ENCODE measurements at regions not wholly inside any gene's neighbourhood (a gene's known extent, or its start where the extent isn't known, plus 50 kb on each side); places are given as distances from the start of the nearest gene placed in this dataset.
"Not testable (repeated sequence)": the region's sequence is repeated elsewhere in the genome, so short reads cannot be mapped to it uniquely, and the experiment has no call there.

- no peak for DNase-seq (ENCODE audit: low read depth in 1 of 2, low spot score in 1 of 2)
These were observed 326.9 kb upstream of the HNRNPA3 start for GRCh38 chr2:176885661-176886060.

DNA sequence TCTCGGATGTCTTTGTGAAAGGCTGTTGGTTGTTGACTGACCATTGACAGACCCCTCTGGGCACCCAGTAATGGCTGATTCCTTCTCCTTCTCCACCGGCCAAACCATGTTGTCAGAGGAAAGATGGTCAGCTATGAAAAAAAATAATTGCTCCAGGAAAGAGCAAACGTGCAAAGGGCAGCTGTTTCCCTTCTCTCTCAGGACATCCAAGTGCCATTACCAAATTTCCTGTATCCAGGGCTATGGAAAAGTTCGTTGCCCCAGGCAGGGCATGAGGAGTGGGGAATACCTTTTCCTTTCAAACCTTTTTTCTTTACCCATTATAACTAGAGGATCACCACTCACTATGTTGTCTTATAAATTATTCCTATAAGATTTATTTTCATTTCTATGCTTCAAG is 321.5 kb upstream of the HNRNPA3 start:
- no peak for DNase-seq (ENCODE audit: low read depth in 1 of 2, low spot score in 1 of 2)

- no peak for DNase-seq (ENCODE audit: low read depth in 1 of 2, low spot score in 1 of 2)
These were observed 320.7 kb upstream of the HNRNPA3 start for GRCh38 chr2:176891857-176892256.

DNA sequence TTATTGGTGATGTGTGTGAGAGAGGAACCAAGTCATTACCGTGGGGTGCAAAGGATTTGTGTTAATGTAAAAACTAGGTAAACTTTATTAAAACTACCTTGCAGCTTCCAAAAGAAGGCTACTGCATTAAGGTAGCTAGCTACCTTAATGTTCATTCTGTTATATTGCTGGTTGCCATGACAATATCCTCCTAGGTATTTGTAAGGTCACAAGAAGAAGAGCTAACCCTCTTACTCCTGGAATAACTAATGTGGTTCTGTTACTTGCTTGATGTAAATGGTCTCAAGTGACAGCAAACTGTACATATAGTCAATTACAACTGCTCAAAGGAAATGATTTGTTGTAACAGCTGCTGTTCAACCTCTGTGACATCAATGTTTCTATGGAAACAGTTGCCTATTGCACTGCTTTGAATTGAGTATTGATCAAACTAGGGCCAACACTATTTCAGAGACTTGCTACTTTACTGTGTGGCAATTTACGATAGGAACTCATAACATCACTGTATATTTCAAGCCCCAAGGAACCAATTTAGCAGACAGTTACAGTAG is 319.8 kb upstream of the HNRNPA3 start:
- DNase-seq (ENCODE audit: low read depth in 1 of 2, low spot score in 1 of 2), result no peak

- DNase-seq (ENCODE audit: low read depth in 1 of 2, low spot score in 1 of 2), result no peak
These were observed 317.4 kb upstream of the HNRNPA3 start for GRCh38 chr2:176895158-176895557.

- no peak for DNase-seq (ENCODE audit: low read depth in 1 of 2, low spot score in 1 of 2)
These were observed 310.1 kb upstream of the HNRNPA3 start for GRCh38 chr2:176902454-176902853.

DNA sequence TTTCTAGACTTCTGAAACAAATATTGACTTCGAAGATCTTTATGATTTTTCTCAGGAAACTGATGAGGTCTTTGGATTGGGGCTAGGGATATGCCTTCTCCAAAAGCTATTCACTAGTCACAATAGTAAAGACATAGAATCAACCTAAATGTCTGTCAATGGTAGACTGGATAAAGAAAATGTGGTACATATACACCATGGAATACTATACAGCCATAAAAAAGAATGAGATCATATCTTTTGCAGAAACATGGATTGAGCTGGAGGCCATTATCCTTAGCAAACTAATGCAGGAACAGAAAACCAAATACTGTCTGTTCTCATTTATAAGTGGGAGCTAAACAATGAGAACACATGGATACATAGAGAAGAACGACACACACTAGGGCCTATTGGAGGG is 308.5 kb upstream of the HNRNPA3 start:
- DNase-seq (ENCODE audit: low read depth in 1 of 2, low spot score in 1 of 2), result not testable (repeated sequence)

DNA sequence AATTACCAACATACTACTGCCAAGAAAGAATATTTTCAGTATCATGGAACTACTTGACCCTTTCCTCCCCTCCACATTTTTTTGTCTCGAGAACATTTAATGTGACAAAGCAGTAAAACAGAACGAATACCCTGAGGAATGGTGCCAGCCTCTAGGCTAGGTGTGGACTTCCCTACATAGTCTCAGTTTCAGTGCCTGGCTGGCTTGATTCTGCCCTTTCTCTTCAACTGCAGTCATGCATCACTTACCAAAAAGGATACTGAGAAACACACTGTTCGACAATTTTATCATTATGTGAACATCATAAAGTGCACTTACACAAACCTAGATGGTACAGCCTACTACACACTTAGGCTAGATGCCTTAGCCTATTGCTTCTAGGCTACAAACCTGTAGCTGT is 305.3 kb upstream of the HNRNPA3 start:
- no peak for DNase-seq (ENCODE audit: low read depth in 1 of 2, low spot score in 1 of 2)

- no peak for DNase-seq (ENCODE audit: low read depth in 1 of 2, low spot score in 1 of 2)
These were observed 301.8 kb upstream of the HNRNPA3 start for GRCh38 chr2:176910828-176911227.

DNA sequence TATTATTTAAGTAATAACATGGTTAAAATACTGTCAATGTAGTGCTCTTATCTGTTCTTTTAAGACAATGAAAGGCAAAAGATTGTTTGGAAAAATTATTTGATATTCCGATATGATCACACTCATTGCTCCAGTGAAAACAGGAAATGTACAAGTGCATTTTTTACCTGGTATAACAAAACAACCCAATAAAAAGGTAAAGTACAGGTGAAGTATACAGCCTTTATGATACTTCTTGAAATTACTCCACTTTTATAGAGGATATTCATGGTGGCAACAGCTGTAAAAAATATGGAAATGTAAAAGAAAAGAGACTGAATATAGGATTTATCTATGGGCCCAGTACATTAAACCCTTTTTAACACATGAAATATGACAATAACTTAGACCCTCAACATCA is 298.6 kb upstream of the HNRNPA3 start:
- DNase-seq (ENCODE audit: low read depth in 1 of 2, low spot score in 1 of 2), result no peak

DNA sequence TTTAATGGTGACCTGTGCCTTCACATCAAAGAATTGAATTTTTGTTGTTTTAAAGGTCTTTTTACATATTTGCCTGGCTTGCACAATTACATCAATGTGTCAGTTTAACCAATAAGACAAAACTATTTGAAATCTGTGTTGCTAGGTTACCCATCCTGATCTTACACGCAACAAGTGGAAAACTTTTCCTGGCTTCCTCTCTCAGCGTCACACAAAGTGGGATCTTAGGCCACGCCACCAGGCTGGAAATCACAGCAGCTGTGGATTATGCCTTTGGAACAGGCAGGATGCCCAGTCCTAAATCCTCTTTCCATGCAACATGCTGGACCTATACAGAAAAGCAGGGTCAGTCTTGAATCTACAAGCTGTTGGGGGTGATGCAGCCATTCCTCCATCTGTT is 298.2 kb upstream of the HNRNPA3 start:
- DNase-seq (ENCODE audit: low read depth in 1 of 2, low spot score in 1 of 2), result no peak

DNA sequence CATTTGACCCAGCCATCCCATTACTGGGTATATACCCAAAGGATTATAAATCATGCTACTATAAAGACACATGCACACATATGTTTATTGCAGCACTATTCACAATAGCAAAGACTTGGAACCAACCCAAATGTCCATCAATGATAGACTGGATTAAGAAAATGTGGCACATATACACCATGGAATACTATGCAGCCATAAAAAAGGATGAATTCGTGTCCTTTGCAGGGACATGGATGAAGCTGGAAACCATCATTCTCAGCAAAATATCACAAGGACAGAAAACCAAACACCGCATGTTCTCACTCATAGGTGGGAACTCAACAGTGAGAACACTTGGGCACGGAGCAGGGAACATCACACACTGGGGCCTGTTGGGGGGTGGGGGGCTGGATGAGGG is 290.0 kb upstream of the HNRNPA3 start:
- DNase-seq (ENCODE audit: low read depth in 1 of 2, low spot score in 1 of 2), result not testable (repeated sequence)

DNA sequence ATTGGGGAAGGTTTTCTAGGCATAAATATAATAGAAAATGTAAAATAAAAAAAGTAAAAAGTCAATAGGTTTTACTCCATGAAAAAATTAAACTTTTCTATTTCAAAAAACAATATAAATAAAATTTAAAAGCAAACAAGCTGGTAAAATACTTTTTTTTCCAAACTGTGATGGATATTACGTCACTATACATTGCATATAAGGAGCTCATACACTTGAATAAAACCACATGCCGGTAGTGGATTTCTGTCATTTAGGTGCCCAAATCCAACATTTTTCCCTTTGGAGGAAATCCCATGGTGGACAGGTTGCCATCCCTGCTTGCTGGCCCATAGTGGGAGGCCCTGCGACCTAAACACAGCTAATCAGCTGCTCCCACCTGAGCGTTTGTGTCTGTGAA is 289.4 kb upstream of the HNRNPA3 start:
- DNase-seq (ENCODE audit: low read depth in 1 of 2, low spot score in 1 of 2), result no peak

DNA sequence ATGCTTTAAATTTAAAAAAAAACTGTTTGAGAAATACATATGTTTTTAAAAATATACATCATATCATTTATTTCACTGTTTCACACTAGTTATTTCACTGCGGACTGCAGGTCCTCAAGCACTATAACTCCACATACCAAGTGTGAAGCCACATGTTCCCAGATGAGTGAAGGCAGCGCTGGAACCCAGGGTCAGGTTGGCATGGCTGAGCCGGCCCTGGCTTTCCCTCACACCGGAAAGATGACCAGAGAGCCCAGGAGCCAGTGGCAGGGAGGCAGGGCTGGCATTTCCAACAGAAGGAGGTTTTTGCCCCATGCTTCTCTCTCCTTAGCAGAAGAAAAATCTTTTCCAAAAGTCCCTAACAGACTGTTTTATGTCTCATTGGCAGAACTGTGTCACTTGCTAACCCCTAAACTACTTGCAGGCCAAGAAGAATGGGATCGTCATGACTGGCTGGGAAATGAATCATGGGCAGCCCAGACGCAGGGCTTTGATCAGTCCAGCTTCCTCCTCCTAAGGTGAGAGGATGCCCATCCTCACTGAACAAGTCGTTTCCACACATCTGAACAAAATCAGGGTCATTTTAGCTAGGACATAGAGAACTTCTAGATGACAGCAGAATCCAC is 287.6 kb upstream of the HNRNPA3 start:
- no peak for DNase-seq (ENCODE audit: low read depth in 1 of 2, low spot score in 1 of 2)

GRCh38 chr2:176926453-176926852 is 286.1 kb upstream of the HNRNPA3 start:
- no peak for DNase-seq (ENCODE audit: low read depth in 1 of 2, low spot score in 1 of 2)

- not testable (repeated sequence) for DNase-seq (ENCODE audit: low read depth in 1 of 2, low spot score in 1 of 2)
These were observed 283.2 kb upstream of the HNRNPA3 start for GRCh38 chr2:176929387-176929786.

DNA sequence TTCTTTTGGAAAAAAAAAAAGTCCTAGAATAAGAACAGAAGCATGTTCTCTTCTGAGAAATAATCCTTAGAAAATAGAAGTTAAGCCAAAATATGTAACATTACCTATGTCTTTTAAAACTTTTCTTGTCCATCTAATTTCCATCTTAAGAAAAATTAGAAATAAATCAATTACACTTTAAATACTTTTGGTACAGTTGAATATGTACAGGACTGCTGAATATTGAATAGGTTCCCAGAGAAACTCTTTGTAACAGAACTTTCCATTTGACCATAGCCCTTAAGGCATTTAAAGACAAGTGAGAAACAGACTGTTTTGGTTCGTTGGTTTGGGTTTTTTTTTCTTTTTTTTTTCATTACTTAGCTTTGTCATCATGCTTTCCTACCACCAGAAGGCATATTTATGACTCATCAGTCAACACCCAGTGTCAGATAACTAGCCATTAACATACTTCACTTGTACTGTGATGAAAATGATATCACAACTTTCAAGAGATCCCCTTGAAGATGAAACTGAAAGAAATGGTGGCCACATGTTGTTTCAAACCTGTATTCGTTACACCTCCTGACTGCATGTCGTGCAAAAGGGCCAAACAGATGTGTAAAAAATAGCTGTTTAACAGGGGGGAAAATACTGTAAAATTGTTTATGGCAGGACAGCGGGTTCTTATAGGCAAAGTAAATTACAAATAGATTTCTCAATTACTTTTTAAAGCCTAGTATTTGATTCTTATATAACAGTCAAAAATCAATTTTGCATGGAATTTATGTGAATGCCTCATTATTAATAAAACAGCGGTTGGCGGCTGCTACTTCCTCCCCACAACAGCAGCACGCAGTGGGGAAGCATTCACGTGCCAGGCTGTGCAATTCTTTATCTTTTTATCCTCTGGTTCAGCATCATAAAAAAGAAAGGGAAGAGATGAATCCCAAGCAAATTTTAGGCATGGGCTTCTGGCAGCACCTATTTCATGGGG is 280.7 kb upstream of the HNRNPA3 start:
- DNase-seq (ENCODE audit: low read depth in 1 of 2, low spot score in 1 of 2), result no peak

- DNase-seq (ENCODE audit: low read depth in 1 of 2, low spot score in 1 of 2), result no peak
These were observed 278.5 kb upstream of the HNRNPA3 start for GRCh38 chr2:176934131-176934530.

GRCh38 chr2:176934869-176935415 is 277.7 kb upstream of the HNRNPA3 start:
- DNase-seq (ENCODE audit: low read depth in 1 of 2, low spot score in 1 of 2), result no peak

GRCh38 chr2:176935543-176936102 is 277.0 kb upstream of the HNRNPA3 start:
- DNase-seq (ENCODE audit: low read depth in 1 of 2, low spot score in 1 of 2), result no peak

GRCh38 chr2:176936410-176936809 is 276.2 kb upstream of the HNRNPA3 start:
- DNase-seq (ENCODE audit: low read depth in 1 of 2, low spot score in 1 of 2), result no peak

DNA sequence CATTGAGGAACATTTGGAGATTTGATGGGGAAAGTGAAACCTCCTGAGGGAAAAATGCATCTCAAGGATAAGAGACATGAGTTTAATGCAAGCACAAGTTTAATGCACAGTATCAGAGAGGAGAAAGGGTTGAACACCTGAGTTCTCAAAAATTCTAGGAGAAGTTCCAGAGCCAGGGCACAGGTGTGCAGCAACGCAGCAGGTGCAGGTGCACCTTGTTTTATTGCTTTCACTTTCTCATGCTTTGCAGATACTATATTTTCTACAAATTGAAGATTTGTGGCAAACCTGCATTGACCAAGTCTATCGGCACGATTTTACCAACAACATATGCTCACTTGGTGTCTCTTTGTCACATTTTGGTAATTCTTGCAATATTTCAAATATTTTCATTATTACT is 267.6 kb upstream of the HNRNPA3 start:
- DNase-seq (ENCODE audit: low read depth in 1 of 2, low spot score in 1 of 2), result no peak
